NOMO-1 (cell line): ENCODE measurements at regions not wholly inside any gene's neighbourhood (a gene's known extent, or its start where the extent isn't known, plus 50 kb on each side); places are given as distances from the start of the nearest gene placed in this dataset.

ENCODE experiments used
- DNase-seq, 2 experiments: peaks; one replicate each; lab custom pipeline; 2025; ENCODE audit not compliant: unreplicated experiment in 2 of 2; lab: John Stamatoyannopoulos, UW

DNA sequence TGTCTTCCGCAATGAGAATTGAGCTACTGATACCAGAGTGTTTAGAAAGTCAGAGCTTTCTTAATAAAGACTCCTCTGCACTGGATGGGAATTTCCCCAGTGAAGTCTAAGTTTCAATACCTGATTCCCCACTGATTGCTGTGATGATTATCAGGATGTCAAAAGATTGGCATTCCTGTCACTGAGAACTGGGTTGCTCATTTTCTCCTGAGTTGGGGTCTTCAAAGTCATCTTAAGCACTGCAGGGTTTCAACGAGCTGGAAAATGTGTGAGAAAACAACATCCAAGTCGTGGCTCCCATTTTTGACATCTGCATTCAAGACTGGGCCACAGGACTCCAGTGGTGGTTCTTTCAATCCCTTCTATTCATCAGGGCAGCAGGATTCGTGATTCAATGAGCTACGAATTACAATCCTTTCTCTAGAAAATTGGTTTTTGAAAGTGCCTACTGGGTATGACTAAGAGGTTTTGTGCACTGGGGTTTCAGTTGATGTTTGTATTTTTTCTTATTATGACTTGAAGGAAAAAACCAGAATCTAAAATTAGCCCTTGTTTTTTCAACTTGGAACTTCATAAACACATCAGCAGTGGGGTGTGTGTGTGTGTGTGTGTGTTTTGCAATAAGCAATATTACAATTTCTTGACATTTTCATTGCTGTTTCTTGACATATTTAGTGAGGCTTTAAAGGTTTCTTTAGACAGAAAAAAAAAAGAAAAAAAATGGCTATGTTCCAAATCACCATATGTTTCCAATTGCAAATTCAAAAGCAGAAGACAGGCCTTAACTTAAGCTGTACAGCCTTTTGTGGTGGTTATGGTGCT lies 233.0 kb downstream of the FAM76B start:
- DNase-seq: no peak

DNA sequence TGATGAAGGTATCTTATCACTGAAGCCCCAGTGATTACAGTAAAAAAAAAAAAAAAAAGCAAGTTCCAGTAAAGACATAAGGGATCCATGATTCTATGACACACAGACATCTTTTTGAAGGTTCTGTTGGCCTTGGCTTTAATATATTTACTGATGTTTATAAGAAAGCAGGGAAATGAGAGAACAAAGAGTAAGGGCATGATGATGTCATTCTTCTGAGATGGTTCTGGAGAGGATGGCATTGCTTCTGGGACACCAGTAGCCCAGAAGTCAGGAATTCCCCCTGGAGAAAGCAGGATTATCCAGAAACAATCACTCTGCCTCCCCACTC lies 233.6 kb downstream of the FAM76B start:
- no peak for DNase-seq

DNA sequence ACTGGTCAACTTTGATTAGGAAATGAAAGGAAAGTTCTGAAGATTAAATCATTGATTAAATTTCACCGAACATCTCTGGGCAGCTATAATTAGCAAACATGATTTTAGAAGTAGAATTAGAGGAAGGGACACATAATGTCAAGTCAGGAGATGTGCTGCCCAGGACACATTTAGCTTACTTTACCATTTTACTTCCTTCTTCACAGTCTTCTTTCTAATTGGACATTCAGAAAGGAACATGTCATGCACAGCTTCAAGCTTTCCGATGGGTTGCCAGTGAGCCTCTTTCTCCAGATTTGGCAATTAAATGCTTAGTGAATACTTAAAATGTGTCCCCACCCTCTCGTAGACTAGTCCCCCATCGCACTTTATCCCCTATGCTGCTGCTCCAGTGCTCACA lies 234.7 kb downstream of the FAM76B start:
- no peak for DNase-seq

DNA sequence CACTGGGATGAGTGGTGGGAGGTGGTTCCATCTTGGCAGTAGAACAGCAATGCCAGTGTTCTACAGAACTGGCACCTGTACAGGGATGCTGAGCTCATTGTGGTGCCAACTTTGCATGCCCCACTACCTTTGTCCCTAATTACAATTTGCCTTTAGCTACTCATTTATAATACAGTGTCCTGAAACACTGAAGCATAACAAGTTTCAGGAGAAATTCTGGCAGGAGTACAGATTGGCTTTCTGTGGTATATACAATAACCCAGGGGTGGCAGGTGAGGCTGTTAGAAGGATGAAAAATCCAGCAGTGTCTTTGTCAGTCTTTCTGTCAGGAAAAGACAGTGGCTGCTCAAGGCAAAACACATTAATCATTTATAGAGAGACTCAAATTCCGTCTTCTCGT lies 240.3 kb downstream of the FAM76B start:
- DNase-seq: no peak

DNA sequence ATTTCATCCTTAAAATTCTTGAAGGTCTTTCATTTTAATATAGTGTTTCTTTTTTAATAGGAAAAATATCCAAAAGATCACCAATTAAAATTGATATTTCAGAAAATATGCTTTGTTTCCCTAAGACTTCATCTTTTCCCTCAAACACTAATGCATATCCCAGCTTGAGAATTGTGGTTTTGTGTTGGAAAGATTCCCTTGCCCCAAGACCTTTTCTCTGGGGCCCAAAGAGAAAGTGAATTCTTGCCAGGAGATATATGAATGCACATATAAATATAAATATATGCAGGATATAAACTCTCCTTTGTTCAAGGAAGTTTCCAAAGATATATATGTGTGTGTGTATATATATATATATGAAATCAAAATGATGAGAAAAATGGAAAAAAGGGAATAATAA lies 241.2 kb downstream of the FAM76B start:
- no peak for DNase-seq

DNA sequence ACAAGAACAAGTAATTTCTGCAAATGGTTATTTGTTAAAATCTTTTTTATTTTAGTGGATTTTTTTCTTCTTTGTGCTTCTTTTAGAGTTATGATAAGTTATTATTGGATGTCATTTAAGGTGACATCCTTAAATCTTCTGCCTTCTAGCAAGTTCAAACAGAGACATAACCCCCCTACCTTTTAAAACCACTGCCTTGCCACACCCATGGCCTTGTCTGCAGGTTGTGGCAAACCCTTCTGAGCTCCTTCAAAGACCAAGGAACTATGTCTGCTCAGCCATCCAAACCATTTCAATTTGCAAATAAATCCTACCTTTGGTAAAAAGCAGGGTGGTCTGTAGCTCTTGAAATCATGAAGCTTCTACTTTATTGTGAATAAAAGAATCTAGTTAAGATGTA lies 241.6 kb downstream of the FAM76B start:
- no peak for DNase-seq

- no peak for DNase-seq
Measured at GRCh38 chr11:95547186-95547585, 242.4 kb downstream of the FAM76B start.

- no peak for DNase-seq
Measured at GRCh38 chr11:95545116-95545875, 244.3 kb downstream of the FAM76B start.

DNA sequence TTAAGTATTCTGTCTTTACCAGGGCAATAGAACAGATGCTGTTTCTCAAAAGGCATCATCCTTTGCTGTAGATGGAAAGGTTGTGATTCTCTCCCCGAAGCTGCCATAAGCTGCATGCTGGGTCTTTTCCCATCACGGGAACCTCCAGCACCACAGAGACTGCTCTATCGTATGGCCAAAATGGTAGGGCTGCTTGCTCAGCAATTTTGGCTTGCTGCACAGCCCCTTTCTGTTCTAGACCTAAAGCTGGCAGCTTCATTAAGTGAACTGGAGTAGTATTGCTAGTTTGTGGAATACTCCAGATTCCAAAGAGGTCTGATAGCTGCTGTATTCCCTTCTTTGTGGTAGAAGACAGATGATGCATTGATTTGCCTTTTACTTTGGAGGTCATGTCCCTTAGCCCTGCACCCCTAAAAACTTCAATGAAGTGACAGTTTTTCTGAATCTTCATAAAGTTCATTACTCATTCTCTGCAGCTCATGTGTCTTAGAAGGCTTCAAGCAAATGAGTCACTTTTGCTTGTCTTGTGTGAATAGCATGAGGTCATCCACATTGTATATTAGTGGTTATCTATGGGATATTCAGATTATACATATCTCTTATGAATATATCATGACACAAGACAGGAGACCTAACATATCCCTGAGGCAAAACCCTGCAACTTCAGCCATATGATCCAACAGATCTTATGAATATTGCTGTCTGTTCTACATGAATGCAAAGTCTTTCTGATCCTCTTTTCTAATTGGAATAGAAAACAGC lies 245.3 kb downstream of the FAM76B start:
- no peak for DNase-seq

- no peak for DNase-seq
Measured at GRCh38 chr11:95542868-95543551, 246.6 kb downstream of the FAM76B start.

GRCh38 chr11:95541715-95542114 lies 247.9 kb downstream of the FAM76B start:
- no peak for DNase-seq

DNA sequence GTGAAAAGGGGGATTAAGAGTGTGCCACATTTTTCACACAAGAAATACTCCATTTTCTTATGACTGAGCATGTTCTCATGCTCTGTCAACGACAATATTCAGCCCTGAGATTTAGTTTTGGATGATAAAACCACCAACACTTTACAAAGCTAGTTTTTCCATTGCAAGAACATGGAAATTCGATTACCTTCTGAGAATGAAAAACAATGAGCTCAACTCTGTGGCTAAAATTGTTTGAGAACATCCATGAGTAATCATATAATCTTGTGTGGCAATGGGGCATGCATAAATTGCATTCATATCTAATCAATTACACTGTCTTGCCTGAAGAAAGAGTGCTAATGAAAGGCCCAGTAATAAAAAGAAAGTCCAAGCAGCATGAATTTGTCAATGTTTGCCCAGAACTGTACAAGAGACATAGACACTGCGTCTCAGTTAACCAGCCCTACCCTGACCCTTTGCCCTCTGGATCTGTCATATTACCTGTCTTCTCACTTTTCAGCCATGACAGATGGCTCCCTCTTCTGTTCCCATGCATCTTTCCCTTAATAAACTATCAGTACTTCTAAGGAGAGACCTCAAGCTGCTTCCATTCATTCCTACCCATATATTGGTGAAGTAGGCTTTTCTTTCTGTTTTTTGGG lies 253.4 kb downstream of the FAM76B start:
- DNase-seq: no peak

DNA sequence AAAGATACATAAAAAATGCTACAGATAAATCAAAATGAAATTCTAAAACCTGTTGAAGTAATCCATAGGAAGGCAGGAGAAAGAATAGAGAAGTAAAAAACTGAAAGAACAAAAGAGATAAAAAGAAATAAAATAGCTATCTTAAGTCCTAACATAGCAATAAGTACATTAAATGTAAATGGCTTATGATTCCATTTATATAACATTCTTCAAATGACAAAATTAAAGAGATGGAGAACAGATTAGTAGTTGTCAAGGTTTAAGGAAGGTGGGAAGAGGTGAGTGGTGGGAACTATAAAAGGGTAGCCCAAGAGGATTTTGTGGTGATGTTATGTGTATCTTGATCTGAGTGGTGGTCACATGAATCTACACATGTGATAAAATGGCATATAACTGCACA lies 254.8 kb downstream of the FAM76B start:
- DNase-seq: no peak

GRCh38 chr11:95534226-95534625 lies 255.4 kb downstream of the FAM76B start:
- DNase-seq: no peak

DNA sequence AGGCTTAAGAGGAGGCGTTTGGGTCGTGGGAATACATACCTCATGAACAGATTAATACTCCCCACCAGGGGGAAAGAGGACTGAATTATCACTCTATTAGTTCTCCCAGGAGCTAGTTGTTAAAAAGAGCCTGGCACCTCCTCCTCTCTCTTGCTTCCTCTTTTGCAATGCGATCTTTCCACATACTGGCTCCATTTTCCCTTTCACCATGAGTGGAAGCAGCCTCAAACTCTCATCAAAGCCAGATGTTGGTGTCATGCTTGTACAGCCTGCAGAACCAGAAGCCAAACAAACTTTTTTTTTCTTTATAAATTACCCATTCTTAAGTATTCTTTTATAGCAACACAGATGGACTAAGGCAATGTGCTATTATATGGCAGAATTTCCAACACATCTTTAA lies 258.5 kb downstream of the FAM76B start:
- DNase-seq: peak; percentile 30 to 55

GRCh38 chr11:95524314-95525036 lies 265.1 kb downstream of the FAM76B start:
- DNase-seq: no peak

- DNase-seq: no peak
Measured at GRCh38 chr11:95522874-95523273, 266.7 kb downstream of the FAM76B start.

DNA sequence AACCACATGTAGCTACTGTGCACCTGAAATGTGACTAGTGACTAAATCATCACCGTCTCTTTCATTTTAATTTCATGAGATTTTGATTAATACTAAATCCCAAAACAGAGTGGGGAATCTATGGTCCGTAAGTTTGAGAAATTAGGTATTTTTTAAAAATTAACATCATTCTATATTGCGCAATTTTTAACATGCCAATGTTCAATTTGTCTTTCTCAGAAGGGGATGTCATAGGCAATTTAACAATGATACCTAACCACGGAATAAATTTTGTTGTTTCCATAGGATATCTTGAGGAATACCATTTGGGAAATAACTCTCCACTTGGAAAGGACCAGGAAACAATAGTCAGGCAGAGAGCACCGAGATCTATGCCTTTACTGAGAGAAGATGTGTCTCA lies 267.7 kb downstream of the FAM76B start:
- no peak for DNase-seq

GRCh38 chr11:95521133-95521542 lies 268.4 kb downstream of the FAM76B start:
- no peak for DNase-seq
